ENCODE measurements at regions not wholly inside any gene's neighbourhood (a gene's known extent, or its start where the extent isn't known, plus 50 kb on each side); places are given as distances from the start of the nearest gene placed in this dataset.

GRCh38 chr5:8188874-8189565 lies 320.1 kb downstream of the MTRR start:
- Histone ChIP-seq H3K9me3 (ENCODE audit: low read length) (peaks cover 3% of the 10 kb centered on the region; the same call in 1 of the 2 replicates), H3F3A (ENCODE audit: insufficient read depth, low read length) (no peaks in the 10 kb centered on the region), H3K9me2 (ENCODE audit: low read depth, low read length) (no peaks in the 10 kb centered on the region), H4K20me1 (ENCODE audit: insufficient read depth, low read length) (no peaks in the 10 kb centered on the region), H3K36me3 (ENCODE audit: insufficient read depth, low read length) (no peaks in the 10 kb centered on the region), H3K27ac (ENCODE audit: low read depth, low read length, poor library complexity, severe bottlenecking) (no peak overlapping the region), H2AFZ (ENCODE audit: low read length) (no peak overlapping the region), H3K4me1 (ENCODE audit: insufficient read depth, low read length, severe bottlenecking) (no peaks in the 10 kb centered on the region), H3K79me2 (ENCODE audit: insufficient read depth, low read length) (no peaks in the 10 kb centered on the region), H3K4me2 (ENCODE audit: low read length) (no peak overlapping the region), H3K9ac (ENCODE audit: low read length) (no peak overlapping the region), H3K27me3 (ENCODE audit: insufficient read depth, low read length) (no peaks in the 10 kb centered on the region), H3K4me3 (ENCODE audit: low read depth, low read length, poor library complexity, severe bottlenecking) (no peak overlapping the region)
- TF ChIP-seq EZH2 (IDR thresholded peaks at IDR 0.05; ENCODE audit: borderline replicate concordance, low read length) (no peak), CTCF (IDR thresholded peaks at IDR 0.05; ENCODE audit: low read length) (no peak)

GRCh38 chr5:8192840-8193239 lies 323.9 kb downstream of the MTRR start:
- no peak overlapping the region for H3K9ac ChIP-seq (ENCODE audit: low read length)

GRCh38 chr5:8196061-8196460 lies 327.1 kb downstream of the MTRR start:
- TF ChIP-seq CTCF (IDR thresholded peaks at IDR 0.05; ENCODE audit: low read length) (no peak), EZH2 (IDR thresholded peaks at IDR 0.05; ENCODE audit: borderline replicate concordance, low read length) (no peak)
- no peak overlapping the region for H2AFZ ChIP-seq (ENCODE audit: low read length)
- H3F3A ChIP-seq (ENCODE audit: insufficient read depth, low read length): no peaks in the 10 kb centered on the region
- H3K4me2 ChIP-seq (ENCODE audit: low read length): no peak overlapping the region
- no peaks in the 10 kb centered on the region for H3K79me2 ChIP-seq (ENCODE audit: insufficient read depth, low read length)
- no peak overlapping the region for H3K9ac ChIP-seq (ENCODE audit: low read length)
- no peaks in the 10 kb centered on the region for H3K36me3 ChIP-seq (ENCODE audit: insufficient read depth, low read length)
- no peaks in the 10 kb centered on the region for H4K20me1 ChIP-seq (ENCODE audit: insufficient read depth, low read length)
- H3K9me3 ChIP-seq (ENCODE audit: low read length): peaks cover 3% of the 10 kb centered on the region; the same call in 1 of the 2 replicates
- no peaks in the 10 kb centered on the region for H3K9me2 ChIP-seq (ENCODE audit: low read depth, low read length)
- no peaks in the 10 kb centered on the region for H3K27me3 ChIP-seq (ENCODE audit: insufficient read depth, low read length)
- no peak overlapping the region for H3K4me3 ChIP-seq (ENCODE audit: low read depth, low read length, poor library complexity, severe bottlenecking)
- no peaks in the 10 kb centered on the region for H3K4me1 ChIP-seq (ENCODE audit: insufficient read depth, low read length, severe bottlenecking)
- no peak overlapping the region for H3K27ac ChIP-seq (ENCODE audit: low read depth, low read length, poor library complexity, severe bottlenecking)

More at GRCh38 chr5:8192840-8193239, 323.9 kb downstream of the MTRR start:
- Histone ChIP-seq H3K9me2 (ENCODE audit: low read depth, low read length) (no peaks in the 10 kb centered on the region), H3K4me2 (ENCODE audit: low read length) (no peak overlapping the region), H3K27ac (ENCODE audit: low read depth, low read length, poor library complexity, severe bottlenecking) (no peak overlapping the region), H3F3A (ENCODE audit: insufficient read depth, low read length) (no peaks in the 10 kb centered on the region), H3K4me3 (ENCODE audit: low read depth, low read length, poor library complexity, severe bottlenecking) (no peak overlapping the region), H3K27me3 (ENCODE audit: insufficient read depth, low read length) (no peaks in the 10 kb centered on the region), H3K9me3 (ENCODE audit: low read length) (peaks cover 3% of the 10 kb centered on the region; the same call in 1 of the 2 replicates), H3K36me3 (ENCODE audit: insufficient read depth, low read length) (no peaks in the 10 kb centered on the region), H4K20me1 (ENCODE audit: insufficient read depth, low read length) (no peaks in the 10 kb centered on the region), H2AFZ (ENCODE audit: low read length) (no peak overlapping the region), H3K4me1 (ENCODE audit: insufficient read depth, low read length, severe bottlenecking) (no peaks in the 10 kb centered on the region), H3K79me2 (ENCODE audit: insufficient read depth, low read length) (no peaks in the 10 kb centered on the region)
- no peak for TF ChIP-seq EZH2 (IDR thresholded peaks at IDR 0.05; ENCODE audit: borderline replicate concordance, low read length)
- no peak for TF ChIP-seq CTCF (IDR thresholded peaks at IDR 0.05; ENCODE audit: low read length)

Measured in OCI-LY1 (cell line).